Stimulated activated memory B cell treated with anti-CD40 and anti-IgM and Interleukin-4, amounts not matched to agents 10 μg/mL and 1 μg/mL and 100 μg/mL, for 72 hours (primary cell): ENCODE measurements at regions not wholly inside any gene's neighbourhood (a gene's known extent, or its start where the extent isn't known, plus 50 kb on each side); places are given as distances from the start of the nearest gene placed in this dataset.
"Not testable (repeated sequence)": the region's sequence is repeated elsewhere in the genome, so short reads cannot be mapped to it uniquely, and the experiment has no call there.

Experiments used
- ATAC-seq: fragments of 150-1000 bp; cut with Tn5 transposase; 2 replicates; pipeline ENCODE4 v1.10.0; 2021
- H3K27ac Mint-ChIP-seq: one replicate; pipeline ENCODE4 v1.8.0; 2022; ENCODE audit warnings: mild to moderate bottlenecking, mixed read lengths
- H3K27me3 Mint-ChIP-seq: one replicate; pipeline ENCODE4 v1.8.0; 2022; ENCODE audit warnings: mixed read lengths
- H3K36me3 Mint-ChIP-seq: one replicate; pipeline ENCODE4 v1.8.0; 2022; ENCODE audit warnings: mixed read lengths
- H3K4me1 Mint-ChIP-seq: one replicate; pipeline ENCODE4 v1.8.0; 2022; ENCODE audit warnings: mixed read lengths
- H3K4me3 Mint-ChIP-seq: one replicate; pipeline ENCODE4 v1.8.0; 2022; ENCODE audit warnings: mild to moderate bottlenecking, moderate library complexity, mixed read lengths
- H3K9me3 Mint-ChIP-seq: one replicate; pipeline ENCODE4 v1.8.0; 2022; ENCODE audit warnings: mixed read lengths

- peaks cover 3% of the 10 kb centered on the region for H3K9me3 Mint-ChIP-seq
- H3K4me1 Mint-ChIP-seq = no peaks in the 10 kb centered on the region
- no peaks in the 10 kb centered on the region for H3K36me3 Mint-ChIP-seq
- no peak for ATAC-seq
- H3K27ac Mint-ChIP-seq = no peak overlapping the region
- H3K27me3 Mint-ChIP-seq = no peaks in the 10 kb centered on the region
- no peak overlapping the region for H3K4me3 Mint-ChIP-seq
Measured at GRCh38 chr6:51163843-51164529, 345.3 kb downstream of the TFAP2B start.

GRCh38 chr6:51166914-51167313 is 348.2 kb downstream of the TFAP2B start:
- Mint-ChIP-seq H3K4me3 (no peak overlapping the region), H3K27me3 (no peaks in the 10 kb centered on the region), H3K36me3 (no peaks in the 10 kb centered on the region), H3K9me3 (peaks cover 7% of the 10 kb centered on the region), H3K4me1 (no peaks in the 10 kb centered on the region), H3K27ac (no peak overlapping the region)
- ATAC-seq = no peak

- no peaks in the 10 kb centered on the region for H3K27me3 Mint-ChIP-seq
- H3K4me1 Mint-ChIP-seq = no peaks in the 10 kb centered on the region
- H3K27ac Mint-ChIP-seq = no peak overlapping the region
- H3K36me3 Mint-ChIP-seq = no peaks in the 10 kb centered on the region
- no peak overlapping the region for H3K4me3 Mint-ChIP-seq
- peaks cover 7% of the 10 kb centered on the region for H3K9me3 Mint-ChIP-seq
- no peak for ATAC-seq
Measured at GRCh38 chr6:51167468-51167867, 348.8 kb downstream of the TFAP2B start.

DNA sequence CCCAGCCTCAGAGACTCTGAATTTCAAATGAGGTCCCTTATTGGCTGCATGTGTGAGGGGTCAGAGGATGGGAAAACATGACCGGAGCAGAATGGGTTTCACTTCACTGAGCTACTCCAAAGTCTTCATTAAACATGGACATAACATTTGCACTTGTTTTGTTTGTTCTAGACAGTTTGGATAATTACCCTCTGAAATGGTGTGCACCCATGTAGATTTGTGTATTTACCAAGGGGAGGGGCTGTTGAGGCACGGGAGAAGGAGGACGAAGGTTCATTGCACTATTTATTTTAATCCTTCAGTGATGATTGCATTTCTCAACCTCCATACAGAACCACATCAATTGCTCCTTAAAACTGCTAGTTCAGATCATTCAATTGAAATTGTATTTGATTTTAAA is 364.2 kb downstream of the TFAP2B start:
- Mint-ChIP-seq H3K9me3 (no peaks in the 10 kb centered on the region), H3K36me3 (no peaks in the 10 kb centered on the region), H3K4me1 (no peaks in the 10 kb centered on the region), H3K4me3 (no peak overlapping the region), H3K27ac (no peak overlapping the region), H3K27me3 (no peaks in the 10 kb centered on the region)
- no peak for ATAC-seq

DNA sequence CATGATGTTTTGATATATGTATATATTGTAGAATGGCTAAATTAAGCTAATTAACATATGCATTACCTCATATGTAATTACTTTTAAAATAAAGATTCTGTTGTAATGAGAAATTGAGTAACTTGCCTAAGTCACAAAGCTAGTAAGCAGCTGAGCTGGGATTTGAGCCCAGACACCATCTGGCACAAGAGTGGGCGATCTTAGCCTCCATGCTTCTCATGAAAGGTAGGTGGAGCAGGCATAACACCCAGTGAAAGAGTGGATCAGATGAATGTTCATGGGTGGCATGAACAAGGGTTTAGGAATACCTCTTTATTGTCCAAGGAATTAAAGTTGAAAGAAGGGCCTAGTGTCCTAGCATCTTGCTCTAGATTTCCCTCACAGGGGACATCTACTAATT is 365.4 kb downstream of the TFAP2B start:
- Mint-ChIP-seq H3K4me3 (no peak overlapping the region), H3K27ac (no peak overlapping the region), H3K9me3 (no peaks in the 10 kb centered on the region), H3K27me3 (no peaks in the 10 kb centered on the region), H3K36me3 (no peaks in the 10 kb centered on the region), H3K4me1 (no peaks in the 10 kb centered on the region)
- no peak for ATAC-seq

DNA sequence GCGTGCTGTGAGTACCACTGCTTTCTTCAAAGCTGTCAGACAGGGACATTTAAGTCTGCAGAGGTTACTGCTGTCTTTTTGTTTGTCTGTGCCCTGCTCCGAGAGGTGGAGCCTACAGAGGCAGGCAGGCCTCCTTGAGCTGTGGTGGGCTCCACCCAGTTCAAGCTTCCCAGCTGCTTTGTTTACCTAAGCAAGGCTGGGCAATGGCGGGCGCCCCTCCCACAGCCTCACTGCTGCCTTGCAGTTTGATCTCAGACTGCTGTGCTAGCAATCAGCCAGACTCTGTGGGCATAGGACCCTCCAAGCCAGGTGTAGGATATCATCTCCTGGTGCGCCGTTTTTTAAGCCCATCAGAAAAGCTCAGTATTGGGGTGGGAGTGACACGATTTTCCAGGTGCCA is 374.5 kb downstream of the TFAP2B start:
- not testable (repeated sequence) for H3K27ac Mint-ChIP-seq, H3K9me3 Mint-ChIP-seq, H3K4me1 Mint-ChIP-seq, ATAC-seq, H3K27me3 Mint-ChIP-seq, H3K36me3 Mint-ChIP-seq, H3K4me3 Mint-ChIP-seq

- H3K27me3 Mint-ChIP-seq = no peaks in the 10 kb centered on the region
- H3K27ac Mint-ChIP-seq = no peak overlapping the region
- no peaks in the 10 kb centered on the region for H3K4me1 Mint-ChIP-seq
- no peak overlapping the region for H3K4me3 Mint-ChIP-seq
- ATAC-seq = no peak
- H3K36me3 Mint-ChIP-seq = no peaks in the 10 kb centered on the region
- H3K9me3 Mint-ChIP-seq = no peaks in the 10 kb centered on the region
Measured at GRCh38 chr6:51199105-51199552, 380.5 kb downstream of the TFAP2B start.

DNA sequence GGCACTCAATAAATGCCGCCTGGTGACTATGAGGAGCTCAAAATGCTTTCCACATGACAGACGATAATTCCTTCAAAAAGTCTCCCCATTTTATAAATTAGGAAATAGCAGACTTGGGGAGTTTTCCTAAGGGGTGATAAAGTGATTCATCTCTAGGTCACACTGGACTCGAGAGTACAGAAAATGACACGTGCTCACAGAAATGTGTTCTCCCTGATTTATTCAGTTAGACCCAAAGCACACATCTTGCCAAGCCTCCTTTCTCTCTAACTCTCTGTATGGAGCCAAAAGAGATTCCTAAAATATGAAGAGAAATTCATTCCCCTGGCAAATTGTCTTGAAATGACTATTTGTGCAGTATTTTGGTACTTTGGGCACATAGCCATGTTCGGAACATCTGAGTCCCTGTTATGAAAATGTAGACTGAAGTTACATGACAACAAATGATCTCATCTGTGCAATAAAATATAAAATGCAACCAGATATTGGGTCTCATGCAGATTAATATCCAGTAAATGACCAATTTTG is 381.1 kb downstream of the TFAP2B start:
- H3K4me3 Mint-ChIP-seq = no peak overlapping the region
- ATAC-seq = no peak
- H3K27me3 Mint-ChIP-seq = no peaks in the 10 kb centered on the region
- H3K36me3 Mint-ChIP-seq = no peaks in the 10 kb centered on the region
- H3K9me3 Mint-ChIP-seq = no peaks in the 10 kb centered on the region
- H3K4me1 Mint-ChIP-seq = no peaks in the 10 kb centered on the region
- H3K27ac Mint-ChIP-seq = no peak overlapping the region

DNA sequence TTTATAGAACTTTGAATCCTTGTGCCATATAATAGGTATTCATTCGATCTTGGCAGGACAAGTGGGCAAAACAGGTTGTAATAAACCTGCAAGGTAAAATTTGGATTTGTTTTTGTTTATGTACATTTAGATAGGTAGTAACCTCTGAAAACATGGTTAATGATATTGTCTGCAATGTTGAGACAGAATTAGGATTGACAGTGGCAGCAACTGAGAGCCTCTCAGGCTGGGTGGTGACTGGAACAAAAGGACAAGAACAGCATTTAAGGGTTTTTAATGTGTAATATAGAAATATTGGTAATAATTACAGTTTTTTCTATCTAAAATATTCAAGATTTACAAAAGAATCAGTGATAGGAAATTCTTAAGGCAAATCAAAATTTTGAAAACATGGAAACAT is 382.0 kb downstream of the TFAP2B start:
- no peak overlapping the region for H3K27ac Mint-ChIP-seq
- H3K4me3 Mint-ChIP-seq = no peak overlapping the region
- H3K9me3 Mint-ChIP-seq = no peaks in the 10 kb centered on the region
- no peak for ATAC-seq
- no peaks in the 10 kb centered on the region for H3K27me3 Mint-ChIP-seq
- H3K4me1 Mint-ChIP-seq = no peaks in the 10 kb centered on the region
- H3K36me3 Mint-ChIP-seq = no peaks in the 10 kb centered on the region

- H3K4me3 Mint-ChIP-seq, H3K9me3 Mint-ChIP-seq, H3K27ac Mint-ChIP-seq, H3K27me3 Mint-ChIP-seq, H3K4me1 Mint-ChIP-seq, ATAC-seq, H3K36me3 Mint-ChIP-seq: not testable (repeated sequence)
Measured at GRCh38 chr6:51202653-51203052, 384.0 kb downstream of the TFAP2B start.

- Mint-ChIP-seq H3K27me3 (no peaks in the 10 kb centered on the region), H3K9me3 (no peaks in the 10 kb centered on the region), H3K4me3 (no peak overlapping the region), H3K27ac (no peak overlapping the region), H3K36me3 (no peaks in the 10 kb centered on the region), H3K4me1 (no peaks in the 10 kb centered on the region)
- no peak for ATAC-seq
Measured at GRCh38 chr6:51203504-51203903, 384.8 kb downstream of the TFAP2B start.

GRCh38 chr6:51206686-51207085 is 388.0 kb downstream of the TFAP2B start:
- not testable (repeated sequence) for H3K4me3 Mint-ChIP-seq, H3K27ac Mint-ChIP-seq

GRCh38 chr6:51209651-51210050 is 391.0 kb downstream of the TFAP2B start:
- Mint-ChIP-seq H3K36me3 (no peaks in the 10 kb centered on the region), H3K9me3 (no peaks in the 10 kb centered on the region), H3K27me3 (no peaks in the 10 kb centered on the region), H3K27ac (no peak overlapping the region), H3K4me1 (no peaks in the 10 kb centered on the region), H3K4me3 (no peak overlapping the region)
- no peak for ATAC-seq

More at GRCh38 chr6:51206686-51207085, 388.0 kb downstream of the TFAP2B start:
- not testable (repeated sequence) for H3K27me3 Mint-ChIP-seq, ATAC-seq, H3K9me3 Mint-ChIP-seq, H3K36me3 Mint-ChIP-seq, H3K4me1 Mint-ChIP-seq

DNA sequence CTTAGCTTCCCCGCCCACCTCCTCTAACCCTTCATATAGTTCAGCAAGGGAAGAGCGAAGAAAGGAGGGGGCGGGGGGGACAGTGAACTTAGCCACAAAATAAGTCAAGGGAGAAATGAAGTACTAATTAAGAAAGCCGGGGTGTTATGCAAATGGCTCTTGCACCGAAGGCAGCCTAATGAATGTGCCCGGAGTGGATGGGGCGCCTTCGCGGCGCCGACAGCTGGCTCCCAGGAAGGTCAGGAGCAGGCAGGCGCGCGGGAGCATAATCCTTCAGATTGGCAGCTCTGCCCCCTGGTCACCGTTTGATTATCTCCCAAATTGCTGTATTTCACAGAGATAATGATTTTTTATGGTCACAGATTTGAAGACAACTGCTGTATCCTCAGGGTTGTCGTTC is 395.1 kb downstream of the TFAP2B start:
- no peak for ATAC-seq
- Mint-ChIP-seq H3K4me3 (no peak overlapping the region), H3K36me3 (no peaks in the 10 kb centered on the region), H3K4me1 (no peaks in the 10 kb centered on the region), H3K9me3 (peaks cover 4% of the 10 kb centered on the region), H3K27me3 (no peaks in the 10 kb centered on the region), H3K27ac (no peak overlapping the region)

DNA sequence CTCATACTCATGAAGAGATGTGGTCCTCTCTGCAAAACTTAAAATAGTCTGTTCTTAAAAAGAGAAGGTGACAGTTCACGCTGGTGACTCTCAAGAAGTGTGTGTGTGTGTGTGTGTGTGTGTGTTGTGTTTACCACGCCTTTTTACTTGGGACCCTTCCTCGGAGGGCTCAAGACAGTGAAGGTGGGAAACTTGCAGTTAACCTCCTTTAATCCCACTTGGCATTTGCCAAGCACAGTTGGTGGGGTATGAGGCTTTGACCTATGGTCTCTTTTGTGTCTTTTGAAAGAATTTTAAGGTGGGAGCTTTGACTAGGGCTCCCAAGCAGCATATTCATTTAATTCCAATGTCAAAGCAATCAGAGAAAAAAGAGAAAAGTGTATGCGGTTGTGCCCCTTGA is 395.8 kb downstream of the TFAP2B start:
- no peak overlapping the region for H3K27ac Mint-ChIP-seq
- no peaks in the 10 kb centered on the region for H3K4me1 Mint-ChIP-seq
- peaks cover 4% of the 10 kb centered on the region for H3K9me3 Mint-ChIP-seq
- no peaks in the 10 kb centered on the region for H3K36me3 Mint-ChIP-seq
- no peaks in the 10 kb centered on the region for H3K27me3 Mint-ChIP-seq
- no peak overlapping the region for H3K4me3 Mint-ChIP-seq
- ATAC-seq = no peak

- Mint-ChIP-seq H3K27me3 (no peaks in the 10 kb centered on the region), H3K36me3 (no peaks in the 10 kb centered on the region), H3K4me3 (no peak overlapping the region), H3K9me3 (peaks cover 4% of the 10 kb centered on the region), H3K27ac (no peak overlapping the region), H3K4me1 (no peaks in the 10 kb centered on the region)
- no peak for ATAC-seq
Measured at GRCh38 chr6:51218181-51218580, 399.5 kb downstream of the TFAP2B start.
